Keratinocyte (primary cell): ENCODE measurements at regions not wholly inside any gene's neighbourhood (a gene's known extent, or its start where the extent isn't known, plus 50 kb on each side); places are given as distances from the start of the nearest gene placed in this dataset.

Source experiments
- CTCF ChIP-seq, 3 experiments: IDR thresholded peaks in 1 of 3; conservative IDR thresholded peaks in 1 of 3; optimal IDR thresholded peaks in 1 of 3; 2 replicates in 2 of 3; 3 replicates in 1 of 3; pipeline versions ENCODE3 to v1.5.1; 2011; ENCODE audit warnings: low read length in 3 of 3, mild to moderate bottlenecking in 3 of 3, moderate library complexity in 2 of 3, control low read depth in 1 of 3, inconsistent platforms in 1 of 3; ENCODE audit not compliant: insufficient read depth in 2 of 3; ENCODE audit errors: extremely low read depth in 1 of 3
- EZH2 ChIP-seq: IDR thresholded peaks from one replicate; pipeline ENCODE4 v1.6.1; 2012; ENCODE audit warnings: inconsistent platforms, mild to moderate bottlenecking, low read length, moderate library complexity

GRCh38 chr6:2558861-2559801 is 191.6 kb downstream of the MYLK4 start:
- no peak for TF ChIP-seq CTCF (optimal IDR thresholded peaks at IDR 0.05 in 1 of 3, IDR thresholded peaks at IDR 0.05 in 1 of 3, conservative IDR thresholded peaks at IDR 0.05 in 1 of 3; ENCODE audit: extremely low read depth in 1 of 3, insufficient read depth in 2 of 3, low read length in 3 of 3)
- no peak for TF ChIP-seq EZH2
